Ishikawa (cell line): ENCODE measurements at regions not wholly inside any gene's neighbourhood (a gene's known extent, or its start where the extent isn't known, plus 50 kb on each side); places are given as distances from the start of the nearest gene placed in this dataset.

Source experiments
- CEBPB ChIP-seq: IDR thresholded peaks from 2 replicates; pipeline ENCODE4 v1.6.1; 2012
- RAD21 ChIP-seq: IDR thresholded peaks from 2 replicates; pipeline ENCODE4 v1.6.1; 2012; ENCODE audit warnings: low read depth

- TF ChIP-seq CEBPB (no peak), RAD21 (no peak)
Observed at GRCh38 chr14:82094829-82095345, 561.2 kb upstream of the SEL1L start.
